B cell (primary cell): ENCODE measurements at regions not wholly inside any gene's neighbourhood (a gene's known extent, or its start where the extent isn't known, plus 50 kb on each side); places are given as distances from the start of the nearest gene placed in this dataset.

Source experiments
- ATAC-seq: fragments of 200-7000 bp; cut with Tn5 transposase; one replicate; pipeline ENCODE4 v1.10.0; 2021; ENCODE audit warnings: low read depth, mild to moderate bottlenecking, moderate number of reproducible peaks, moderate library complexity
- CTCF ChIA-PET: fragments of 350-600 bp; sonication (Branson Sonifier 250); formaldehyde crosslinking; loops from one replicate; lab custom pipeline; 2021; ENCODE audit warnings: antibody characterized with exemption, inconsistent platforms; lab: Charles Lee
- POLR2A ChIA-PET: fragments of 350-600 bp; sonication (Branson Sonifier 250); formaldehyde crosslinking; loops from one replicate; lab custom pipeline; 2021; ENCODE audit warnings: antibody characterized with exemption; lab: Charles Lee
- DNase-seq: peaks from one replicate; pipeline ENCODE4 v3.0.0; 2013
- H2AFZ ChIP-seq: 2 replicates; pipeline ENCODE4 v1.6.1; 2012; ENCODE audit warnings: mild to moderate bottlenecking, low read depth, low read length; ENCODE audit not compliant: insufficient read depth, poor library complexity, severe bottlenecking
- H3K27ac ChIP-seq, 2 donors: 1 replicate in 1 of 2; 2 replicates in 1 of 2; pipeline ENCODE4 v1.5.1; 2012 to 2013; ENCODE audit warnings: low read length in 2 of 2, mild to moderate bottlenecking in 2 of 2, moderate library complexity in 1 of 2
- H3K27me3 ChIP-seq, 4 experiments: fragments of 200-600 bp in 1 of 4; sonication (generic) in 1 of 4; replicated peaks in 1 of 4; 1 replicate in 2 of 4; 2 replicates in 2 of 4; pipeline versions ENCODE4 v1.6.1 to v1.7.0; 2013 to 2016; ENCODE audit warnings: low read length in 3 of 4, mild to moderate bottlenecking in 2 of 4, mixed read lengths in 1 of 4, moderate library complexity in 1 of 4; ENCODE audit not compliant: insufficient read depth in 4 of 4, control insufficient read depth in 3 of 4; ENCODE audit errors: control extremely low read depth in 1 of 4
- H3K36me3 ChIP-seq, 2 experiments: replicated peaks in 1 of 2; 1 replicate in 1 of 2; 2 replicates in 1 of 2; pipeline versions ENCODE4 v1.6.1 to v1.7.1; 2013; ENCODE audit warnings: low read length in 1 of 2; ENCODE audit not compliant: insufficient read depth in 2 of 2, control insufficient read depth in 1 of 2; ENCODE audit errors: control extremely low read depth in 1 of 2, extremely low read depth in 1 of 2
- H3K4me1 ChIP-seq, 2 donors: fragments of 200-600 bp in 1 of 2; sonication (generic) in 1 of 2; 1 replicate in 1 of 2; 2 replicates in 1 of 2; pipeline versions ENCODE4 v1.5.1 to v1.6.1; 2013 to 2017; ENCODE audit warnings: low read length in 2 of 2; ENCODE audit not compliant: control insufficient read depth in 2 of 2, insufficient read depth in 2 of 2
- H3K4me2 ChIP-seq: replicated peaks from 2 replicates; pipeline ENCODE3; 2012; ENCODE audit warnings: mild to moderate bottlenecking, low read depth, low read length; ENCODE audit not compliant: poor library complexity, severe bottlenecking
- H3K4me3 ChIP-seq, 5 experiments: fragments of 200-600 bp in 1 of 5; sonication (generic) in 1 of 5; 1 replicate in 3 of 5; 2 replicates in 2 of 5; pipeline versions ENCODE4 v1.5.1 to v1.7.0; 2011 to 2016; ENCODE audit warnings: low read length in 4 of 5, mild to moderate bottlenecking in 4 of 5, low read depth in 2 of 5, control low read depth in 1 of 5, moderate library complexity in 1 of 5; ENCODE audit not compliant: insufficient read depth in 1 of 5; ENCODE audit errors: control extremely low read depth in 1 of 5, extremely low read depth in 1 of 5
- H3K79me2 ChIP-seq: fragments of 200-600 bp; sonication (generic); one replicate; pipeline ENCODE4 v1.6.0; 2016; ENCODE audit warnings: low read length; ENCODE audit not compliant: control insufficient read depth, insufficient read depth
- H3K9ac ChIP-seq: fragments of 200-600 bp; sonication (generic); 2 replicates; pipeline ENCODE4 v1.6.1; 2017; ENCODE audit warnings: mild to moderate bottlenecking, low read length, moderate library complexity
- H3K9me3 ChIP-seq, 3 donors: one replicate each; pipeline versions ENCODE4 v1.6.1 to v1.7.1; 2013; ENCODE audit warnings: low read length in 2 of 3; ENCODE audit not compliant: control insufficient read depth in 2 of 3, insufficient read depth in 1 of 3; ENCODE audit errors: control extremely low read depth in 1 of 3
- H4K20me1 ChIP-seq: 2 replicates; pipeline ENCODE4 v1.6.0; 2012; ENCODE audit warnings: mild to moderate bottlenecking, low read length; ENCODE audit not compliant: insufficient read depth, control insufficient read depth, poor library complexity, severe bottlenecking
- H3K27ac Mint-ChIP-seq: one replicate; pipeline ENCODE4 v1.8.0; 2021; ENCODE audit warnings: mixed read lengths
- H3K27me3 Mint-ChIP-seq: one replicate; pipeline ENCODE4 v1.8.0; 2021; ENCODE audit warnings: mixed read lengths
- H3K4me1 Mint-ChIP-seq: one replicate; pipeline ENCODE4 v1.8.0; 2021; ENCODE audit warnings: mixed read lengths
- H3K4me3 Mint-ChIP-seq: one replicate; pipeline ENCODE4 v1.8.0; 2021; ENCODE audit warnings: mixed read lengths
- H3K9me3 Mint-ChIP-seq: one replicate; pipeline ENCODE4 v1.8.0; 2022; ENCODE audit warnings: mixed read lengths; ENCODE audit not compliant: insufficient read depth
- EZH2 ChIP-seq: IDR thresholded peaks from 2 replicates; pipeline ENCODE4 v1.6.1; 2012; ENCODE audit warnings: borderline replicate concordance, low read depth, mild to moderate bottlenecking, moderate library complexity, low read length; ENCODE audit not compliant: insufficient read depth, poor library complexity, severe bottlenecking
- WGBS: methylation state at CpG from one replicate; pipeline ENCODE4 v1.1.5; 2013; ENCODE audit warnings: missing lambda C conversion rate; ENCODE audit not compliant: insufficient coverage; 5-methylcytosine and 5-hydroxymethylcytosine counted together
- intact Hi-C: fragments of 100-400 bp; cut with micrococcal nuclease; formaldehyde crosslinking; loops from one replicate; pipeline ENCODE4 v1.10.0; 2022
- TF ChIP-seq, protein P1 (sequence below): fragments of 200-600 bp; IDR thresholded peaks from one replicate; pipeline ENCODE4 v1.8.0; 2022; ENCODE audit warnings: antibody characterized with exemption, mild to moderate bottlenecking

GRCh38 chr3:176090727-176091126 lies 1106.6 kb downstream of the TBL1XR1 start:
- ChIA-PET POLR2A (no interaction called here), CTCF (no interaction called here)
- ATAC-seq (no peak), DNase-seq (no peak)
- intact Hi-C loops, result no loop called here
- H3K27ac ChIP-seq, result no peak overlapping the region
- Mint-ChIP-seq H3K27ac (no peak overlapping the region), H3K9me3 (peaks cover 2% of the 10 kb centered on the region), H3K4me3 (no peak overlapping the region), H3K4me1 (no peaks in the 10 kb centered on the region), H3K27me3 (no peaks in the 10 kb centered on the region)
- no peak overlapping the region for H3K4me2 ChIP-seq
- H3K4me1 ChIP-seq, result no peaks in the 10 kb centered on the region
- no peak overlapping the region for H3K4me3 ChIP-seq
- WGBS, result no CpG with 5 or more reads among the region's 3 CpGs
- H2AFZ ChIP-seq, result no peak overlapping the region
- no peak overlapping the region for H3K9ac ChIP-seq
- no peaks in the 10 kb centered on the region for H3K36me3 ChIP-seq
- no peaks in the 10 kb centered on the region for H4K20me1 ChIP-seq
- no peaks in the 10 kb centered on the region for H3K27me3 ChIP-seq
- peaks cover 0 to 4% (median 0%) of the 10 kb centered on the region in 3 donors for H3K9me3 ChIP-seq
- TF ChIP-seq, protein P1, sequence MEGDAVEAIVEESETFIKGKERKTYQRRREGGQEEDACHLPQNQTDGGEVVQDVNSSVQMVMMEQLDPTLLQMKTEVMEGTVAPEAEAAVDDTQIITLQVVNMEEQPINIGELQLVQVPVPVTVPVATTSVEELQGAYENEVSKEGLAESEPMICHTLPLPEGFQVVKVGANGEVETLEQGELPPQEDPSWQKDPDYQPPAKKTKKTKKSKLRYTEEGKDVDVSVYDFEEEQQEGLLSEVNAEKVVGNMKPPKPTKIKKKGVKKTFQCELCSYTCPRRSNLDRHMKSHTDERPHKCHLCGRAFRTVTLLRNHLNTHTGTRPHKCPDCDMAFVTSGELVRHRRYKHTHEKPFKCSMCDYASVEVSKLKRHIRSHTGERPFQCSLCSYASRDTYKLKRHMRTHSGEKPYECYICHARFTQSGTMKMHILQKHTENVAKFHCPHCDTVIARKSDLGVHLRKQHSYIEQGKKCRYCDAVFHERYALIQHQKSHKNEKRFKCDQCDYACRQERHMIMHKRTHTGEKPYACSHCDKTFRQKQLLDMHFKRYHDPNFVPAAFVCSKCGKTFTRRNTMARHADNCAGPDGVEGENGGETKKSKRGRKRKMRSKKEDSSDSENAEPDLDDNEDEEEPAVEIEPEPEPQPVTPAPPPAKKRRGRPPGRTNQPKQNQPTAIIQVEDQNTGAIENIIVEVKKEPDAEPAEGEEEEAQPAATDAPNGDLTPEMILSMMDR, result no peak
- TF ChIP-seq EZH2, result no peak
- H3K79me2 ChIP-seq, result no peaks in the 10 kb centered on the region

DNA sequence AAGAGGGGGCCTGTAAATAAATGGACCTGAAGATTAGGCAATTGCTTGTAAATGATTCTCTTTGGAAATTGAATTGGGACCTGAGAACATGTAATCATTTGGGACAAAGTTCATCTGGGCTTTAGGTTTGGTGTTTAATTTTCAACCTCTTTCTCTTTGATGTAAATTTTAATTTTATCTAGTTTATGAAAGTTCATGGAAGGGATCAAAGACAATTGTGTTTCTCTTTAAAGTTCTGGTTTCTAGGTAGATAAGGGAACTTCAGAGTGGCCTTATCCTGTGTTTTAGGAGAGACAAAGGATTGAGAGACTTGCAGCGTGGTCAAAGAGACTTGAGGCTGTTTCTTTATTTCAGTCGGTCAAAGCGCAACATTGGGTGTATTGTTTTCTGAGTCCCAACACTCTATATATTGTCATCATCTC lies 1108.3 kb downstream of the TBL1XR1 start:
- Histone ChIP-seq H3K4me2 (no peak overlapping the region), H3K36me3 (no peaks in the 10 kb centered on the region), H3K4me1 (no peaks in the 10 kb centered on the region), H3K4me3 (no peak overlapping the region), H2AFZ (no peak overlapping the region), H3K9ac (no peak overlapping the region), H3K79me2 (no peaks in the 10 kb centered on the region), H3K27ac (no peak overlapping the region), H4K20me1 (no peaks in the 10 kb centered on the region), H3K27me3 (no peaks in the 10 kb centered on the region), H3K9me3 (peaks cover 0 to 4% (median 0%) of the 10 kb centered on the region in 3 donors)
- CTCF ChIA-PET, result no interaction called here
- H3K9me3 Mint-ChIP-seq, result no peaks in the 10 kb centered on the region
- H3K27ac Mint-ChIP-seq, result no peak overlapping the region
- no peaks in the 10 kb centered on the region for H3K27me3 Mint-ChIP-seq
- intact Hi-C loops, result no loop called here
- TF ChIP-seq EZH2, result no peak
- TF ChIP-seq, protein P1, result no peak
- no CpG with 5 or more reads among the region's 3 CpGs for WGBS
- H3K4me3 Mint-ChIP-seq, result no peak overlapping the region
- ATAC-seq (no peak), DNase-seq (no peak)
- H3K4me1 Mint-ChIP-seq, result no peaks in the 10 kb centered on the region
- POLR2A ChIA-PET, result no interaction called here
